Stomach (tissue), 8 donors: ENCODE measurements at regions not wholly inside any gene's neighbourhood (a gene's known extent, or its start where the extent isn't known, plus 50 kb on each side); places are given as distances from the start of the nearest gene placed in this dataset.

ENCODE experiments used
- DNase-seq, 2 donors: peaks; one replicate each; pipeline versions ENCODE4 v3.0.0 to v3.0.0-alpha.2; 2013 to 2019
- H3K27ac ChIP-seq, 5 donors: fragments of 200-600 bp in 4 of 5; sonication (generic) in 4 of 5; one replicate each; pipeline ENCODE4 v1.5.1; 2013 to 2019; ENCODE audit warnings: mild to moderate bottlenecking in 1 of 5, moderate library complexity in 1 of 5
- H3K27me3 ChIP-seq, 3 donors: fragments of 200-600 bp; sonication (generic); one replicate each; pipeline ENCODE4 v1.5.1; 2017 to 2019; ENCODE audit warnings: mixed run types in 1 of 3
- H3K36me3 ChIP-seq, 4 donors: fragments of 200-600 bp; sonication (generic); 1 replicate in 3 of 4; 2 replicates in 1 of 4; pipeline ENCODE4 v1.5.1; 2016 to 2019
- H3K4me1 ChIP-seq, 4 donors: fragments of 200-600 bp; sonication (generic); one replicate each; pipeline ENCODE4 v1.5.1; 2016 to 2019
- H3K4me3 ChIP-seq, 4 donors: fragments of 200-600 bp; sonication (generic) in 3 of 4; one replicate each; pipeline ENCODE4 v1.5.1; 2016 to 2019; ENCODE audit warnings: mild to moderate bottlenecking in 1 of 4
- H3K9me3 ChIP-seq, 4 donors: fragments of 200-600 bp; sonication (generic); one replicate each; pipeline ENCODE4 v1.5.1; 2016 to 2019
- EP300 ChIP-seq: sonication (generic); formaldehyde crosslinking; IDR thresholded peaks from one replicate; pipeline ENCODE4 v1.6.1; 2017; ENCODE audit warnings: antibody characterized with exemption
- POLR2A ChIP-seq, 4 donors: fragments of 450-650 bp; IDR thresholded peaks; one replicate each; pipeline ENCODE4 v1.6.1; 2016; ENCODE audit warnings: antibody characterized with exemption in 4 of 4, control low read depth in 2 of 4, mild to moderate bottlenecking in 1 of 4, moderate library complexity in 1 of 4
- POLR2AphosphoS5 ChIP-seq, 3 donors: sonication (generic); formaldehyde crosslinking; IDR thresholded peaks; one replicate each; pipeline ENCODE4 v1.6.1; 2016; ENCODE audit warnings: antibody characterized with exemption in 3 of 3
- WGBS, 5 donors: extraction: QIAGEN DNeasy Blood & Tissue Kit in 3 of 5; methylation state at CpG; one replicate each; pipeline versions ENCODE4 v1.1.5 to v1.1.7; 2013 to 2018; 5-methylcytosine and 5-hydroxymethylcytosine counted together
- intact Hi-C: fragments of 100-400 bp; cut with DNase I; formaldehyde crosslinking; loops from one replicate; pipeline ENCODE4 v1.15.1; 2023; ENCODE audit warnings: low total_unique reads
- small RNA-seq, 4 donors: library from RNA; depleted of rRNA; stranded (forward); fragments of <200 nt; gene quantifications; one replicate each; pipeline ENCODE3, GENCODE V24; 2016
- TF ChIP-seq, protein P1 (sequence below), 7 experiments: fragments of 450-650 bp in 4 of 7; fragments of 200-600 bp in 3 of 7; sonication (generic) in 3 of 7; IDR thresholded peaks; one replicate each; pipeline ENCODE4 v1.5.1; 2016 to 2019; ENCODE audit warnings: antibody characterized with exemption in 7 of 7, control low read depth in 2 of 7, mild to moderate bottlenecking in 1 of 7
- donor health status: healthy with polysubstance abuse.
- donor health status: Bipolar disorder and iron deficiency.
- donor health status: healthy.

DNA sequence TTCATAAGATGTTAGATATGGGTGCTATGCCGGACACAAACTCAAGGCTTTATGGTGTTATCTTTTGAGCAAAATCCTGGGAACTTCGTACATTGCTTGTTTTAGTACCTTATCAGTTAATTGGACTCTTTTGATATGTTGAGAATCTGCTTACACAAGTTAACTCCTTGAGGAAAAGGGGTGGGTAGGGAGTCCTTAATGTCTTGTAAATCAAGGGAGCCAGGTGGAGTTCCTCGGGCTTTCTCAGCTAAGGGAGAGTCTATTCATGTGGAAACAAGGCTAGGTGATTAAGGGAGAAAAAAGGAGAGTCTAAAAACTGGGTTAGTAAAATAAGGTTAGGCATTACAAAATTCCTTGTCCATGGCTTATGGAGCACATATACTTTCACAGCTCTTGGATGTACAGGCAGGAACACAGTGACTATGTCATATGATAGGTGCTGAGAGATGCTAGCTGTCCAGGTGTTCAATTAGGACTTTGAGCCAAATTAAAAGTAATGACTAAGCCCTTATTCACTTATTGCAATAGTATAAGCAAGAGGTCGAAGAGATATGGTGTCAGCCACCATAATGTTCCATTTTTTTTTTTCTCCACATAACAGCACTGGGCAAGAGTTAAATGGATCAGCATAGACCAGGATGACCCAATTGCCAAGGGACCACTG is 59.5 kb upstream of the DYNAP start:
- Histone ChIP-seq H3K27ac (no peak overlapping the region), H3K4me1 (no peaks in the 10 kb centered on the region), H3K27me3 (no peaks in the 10 kb centered on the region), H3K4me3 (no peak overlapping the region), H3K9me3 (peaks cover 0 to 14% (median 10%) of the 10 kb centered on the region in 4 donors), H3K36me3 (no peaks in the 10 kb centered on the region)
- TF ChIP-seq POLR2A (IDR thresholded peaks at IDR 0.05) (no peak), POLR2AphosphoS5 (IDR thresholded peaks at IDR 0.05) (no peak), EP300 (no peak)
- TF ChIP-seq, protein P1, sequence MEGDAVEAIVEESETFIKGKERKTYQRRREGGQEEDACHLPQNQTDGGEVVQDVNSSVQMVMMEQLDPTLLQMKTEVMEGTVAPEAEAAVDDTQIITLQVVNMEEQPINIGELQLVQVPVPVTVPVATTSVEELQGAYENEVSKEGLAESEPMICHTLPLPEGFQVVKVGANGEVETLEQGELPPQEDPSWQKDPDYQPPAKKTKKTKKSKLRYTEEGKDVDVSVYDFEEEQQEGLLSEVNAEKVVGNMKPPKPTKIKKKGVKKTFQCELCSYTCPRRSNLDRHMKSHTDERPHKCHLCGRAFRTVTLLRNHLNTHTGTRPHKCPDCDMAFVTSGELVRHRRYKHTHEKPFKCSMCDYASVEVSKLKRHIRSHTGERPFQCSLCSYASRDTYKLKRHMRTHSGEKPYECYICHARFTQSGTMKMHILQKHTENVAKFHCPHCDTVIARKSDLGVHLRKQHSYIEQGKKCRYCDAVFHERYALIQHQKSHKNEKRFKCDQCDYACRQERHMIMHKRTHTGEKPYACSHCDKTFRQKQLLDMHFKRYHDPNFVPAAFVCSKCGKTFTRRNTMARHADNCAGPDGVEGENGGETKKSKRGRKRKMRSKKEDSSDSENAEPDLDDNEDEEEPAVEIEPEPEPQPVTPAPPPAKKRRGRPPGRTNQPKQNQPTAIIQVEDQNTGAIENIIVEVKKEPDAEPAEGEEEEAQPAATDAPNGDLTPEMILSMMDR (IDR thresholded peaks at IDR 0.05), result no peak
- WGBS, 5 donors, result 29 to 39% (median 35%) methylated on average over 4 of the region's 4 CpGs
- intact Hi-C loops, result no loop called here
- DNase-seq, result no peak

- TF ChIP-seq POLR2AphosphoS5 (IDR thresholded peaks at IDR 0.05), result no peak
- TF ChIP-seq EP300, result no peak
- TF ChIP-seq POLR2A (IDR thresholded peaks at IDR 0.05), result no peak
- TF ChIP-seq, protein P1 (IDR thresholded peaks at IDR 0.05), result no peak
- peak in 1 of 2 donors; percentile 7 for DNase-seq
- H3K36me3 ChIP-seq, result no peaks in the 10 kb centered on the region
- H3K9me3 ChIP-seq, result peaks cover 0 to 14% (median 10%) of the 10 kb centered on the region in 4 donors
- no peak overlapping the region for H3K27ac ChIP-seq
- H3K4me3 ChIP-seq, result no peak overlapping the region
- intact Hi-C loops, result no loop called here
- H3K27me3 ChIP-seq, result no peaks in the 10 kb centered on the region
- no peaks in the 10 kb centered on the region for H3K4me1 ChIP-seq
Observed at GRCh38 chr18:54532222-54532621, 58.8 kb upstream of the DYNAP start.

- WGBS, 5 donors, result 50 to 61% (median 60%) methylated on average over 1 of the region's 1 CpG
- peaks cover 0 to 19% (median 13%) of the 10 kb centered on the region in 4 donors for H3K9me3 ChIP-seq
- no peak overlapping the region for H3K27ac ChIP-seq
- TF ChIP-seq EP300, result no peak
- TF ChIP-seq POLR2AphosphoS5 (IDR thresholded peaks at IDR 0.05), result no peak
- no peak for TF ChIP-seq POLR2A (IDR thresholded peaks at IDR 0.05)
- TF ChIP-seq, protein P1 (IDR thresholded peaks at IDR 0.05), result no peak
- intact Hi-C loops, result no loop called here
- no peak for DNase-seq
- H3K4me1 ChIP-seq, result no peaks in the 10 kb centered on the region
- no peaks in the 10 kb centered on the region for H3K27me3 ChIP-seq
- no peaks in the 10 kb centered on the region for H3K36me3 ChIP-seq
- H3K4me3 ChIP-seq, result no peak overlapping the region
Observed at GRCh38 chr18:54532962-54533361, 58.1 kb upstream of the DYNAP start.

Small RNA genes in the stretch of these regions (small RNA-seq; reads per million reads assigned to genes)
- 0 reads per million in 4 donors for gene AC090897.1
